ENCODE measurements at regions not wholly inside any gene's neighbourhood (a gene's known extent, or its start where the extent isn't known, plus 50 kb on each side); places are given as distances from the start of the nearest gene placed in this dataset.
"Not testable (repeated sequence)": the region's sequence is repeated elsewhere in the genome, so short reads cannot be mapped to it uniquely, and the experiment has no call there.

DNA sequence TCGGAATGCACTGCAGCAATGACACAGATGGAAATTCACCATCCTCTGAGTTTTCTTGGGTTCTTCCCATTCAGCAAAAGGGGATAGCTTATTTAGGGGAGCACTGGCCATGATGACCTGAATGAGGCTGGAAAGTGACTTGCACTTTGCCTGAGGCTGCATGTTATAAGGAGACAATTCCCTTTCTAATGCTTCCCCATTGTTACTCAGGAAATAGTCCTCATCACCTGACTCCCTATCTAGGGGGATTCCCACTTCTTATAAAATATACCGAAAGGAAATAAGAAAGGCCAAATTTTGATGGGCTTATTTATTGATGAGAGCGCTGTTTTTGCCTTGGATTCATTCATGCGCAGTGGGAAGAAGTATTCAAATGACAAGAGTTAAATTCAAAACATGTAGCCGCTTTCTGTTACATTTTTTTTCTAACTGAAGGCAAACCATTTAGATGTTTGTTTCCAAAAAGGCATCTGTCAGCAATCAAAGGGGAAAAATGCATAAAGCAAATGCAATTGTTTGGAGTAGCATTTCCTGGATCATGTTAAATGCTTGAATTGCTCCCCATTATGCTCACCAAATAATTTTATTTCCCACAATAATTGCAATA is 220.3 kb upstream of the NFIA start:
- H3K27ac ChIP-seq (ENCODE audit: low read depth in 2 of 2, low read length in 1 of 2), result no peak overlapping the region

GRCh38 chr1:60859111-60859510 is 223.2 kb upstream of the NFIA start:
- Histone ChIP-seq H3K27me3 (ENCODE audit: control insufficient read depth in 1 of 2, insufficient read depth in 2 of 2, low read length in 2 of 2) (no peaks in the 10 kb centered on the region), H3K27ac (ENCODE audit: low read depth in 2 of 2, low read length in 1 of 2) (no peak overlapping the region), H3K4me1 (ENCODE audit: control insufficient read depth in 2 of 2, insufficient read depth in 2 of 2, low read length in 1 of 2) (no peaks in the 10 kb centered on the region), H3K4me3 (ENCODE audit: low read depth in 1 of 2, low read length in 2 of 2) (no peak overlapping the region), H3K36me3 (ENCODE audit: control insufficient read depth in 2 of 2, insufficient read depth in 2 of 2, low read length in 1 of 2) (no peaks in the 10 kb centered on the region), H3K9me3 (ENCODE audit: control insufficient read depth in 2 of 2, insufficient read depth in 1 of 2, low read depth in 1 of 2, low read length in 1 of 2) (no peaks in the 10 kb centered on the region)
- 70 to 72% methylated on average over 2 of the region's 2 CpGs for WGBS, 2 donors

More for the DNA sequence above, 220.3 kb upstream of the NFIA start:
- WGBS, 2 donors, result 83 to 85% methylated on average over 5 of the region's 5 CpGs
- no peaks in the 10 kb centered on the region for H3K36me3 ChIP-seq (ENCODE audit: control insufficient read depth in 2 of 2, insufficient read depth in 2 of 2, low read length in 1 of 2)
- H3K4me3 ChIP-seq (ENCODE audit: low read depth in 1 of 2, low read length in 2 of 2), result no peak overlapping the region
- H3K27me3 ChIP-seq (ENCODE audit: control insufficient read depth in 1 of 2, insufficient read depth in 2 of 2, low read length in 2 of 2), result peaks cover 0 to 3% of the 10 kb centered on the region in 2 donors
- H3K9me3 ChIP-seq (ENCODE audit: control insufficient read depth in 2 of 2, insufficient read depth in 1 of 2, low read depth in 1 of 2, low read length in 1 of 2), result no peaks in the 10 kb centered on the region
- H3K4me1 ChIP-seq (ENCODE audit: control insufficient read depth in 2 of 2, insufficient read depth in 2 of 2, low read length in 1 of 2), result no peaks in the 10 kb centered on the region

GRCh38 chr1:60857851-60858250 is 224.5 kb upstream of the NFIA start:
- Histone ChIP-seq H3K27me3 (ENCODE audit: control insufficient read depth in 1 of 2, insufficient read depth in 2 of 2, low read length in 2 of 2) (no peaks in the 10 kb centered on the region), H3K36me3 (ENCODE audit: control insufficient read depth in 2 of 2, insufficient read depth in 2 of 2, low read length in 1 of 2) (no peaks in the 10 kb centered on the region), H3K9me3 (ENCODE audit: control insufficient read depth in 2 of 2, insufficient read depth in 1 of 2, low read depth in 1 of 2, low read length in 1 of 2) (no peaks in the 10 kb centered on the region), H3K4me3 (ENCODE audit: low read depth in 1 of 2, low read length in 2 of 2) (no peak overlapping the region), H3K4me1 (ENCODE audit: control insufficient read depth in 2 of 2, insufficient read depth in 2 of 2, low read length in 1 of 2) (no peaks in the 10 kb centered on the region), H3K27ac (ENCODE audit: low read depth in 2 of 2, low read length in 1 of 2) (no peak overlapping the region)
- 87 to 88% methylated on average over 2 of the region's 2 CpGs for WGBS, 2 donors

GRCh38 chr1:60850084-60850483 is 232.3 kb upstream of the NFIA start:
- H3K9me3 ChIP-seq (ENCODE audit: control insufficient read depth in 2 of 2, insufficient read depth in 1 of 2, low read depth in 1 of 2, low read length in 1 of 2), result no peaks in the 10 kb centered on the region
- 95 to 99% methylated on average over 1 of the region's 1 CpG for WGBS, 2 donors
- H3K4me1 ChIP-seq (ENCODE audit: control insufficient read depth in 2 of 2, insufficient read depth in 2 of 2, low read length in 1 of 2), result no peaks in the 10 kb centered on the region
- no peaks in the 10 kb centered on the region for H3K36me3 ChIP-seq (ENCODE audit: control insufficient read depth in 2 of 2, insufficient read depth in 2 of 2, low read length in 1 of 2)
- H3K4me3 ChIP-seq (ENCODE audit: low read depth in 1 of 2, low read length in 2 of 2), result no peak overlapping the region
- no peaks in the 10 kb centered on the region for H3K27me3 ChIP-seq (ENCODE audit: control insufficient read depth in 1 of 2, insufficient read depth in 2 of 2, low read length in 2 of 2)
- H3K27ac ChIP-seq (ENCODE audit: low read depth in 2 of 2, low read length in 1 of 2), result no peak overlapping the region

DNA sequence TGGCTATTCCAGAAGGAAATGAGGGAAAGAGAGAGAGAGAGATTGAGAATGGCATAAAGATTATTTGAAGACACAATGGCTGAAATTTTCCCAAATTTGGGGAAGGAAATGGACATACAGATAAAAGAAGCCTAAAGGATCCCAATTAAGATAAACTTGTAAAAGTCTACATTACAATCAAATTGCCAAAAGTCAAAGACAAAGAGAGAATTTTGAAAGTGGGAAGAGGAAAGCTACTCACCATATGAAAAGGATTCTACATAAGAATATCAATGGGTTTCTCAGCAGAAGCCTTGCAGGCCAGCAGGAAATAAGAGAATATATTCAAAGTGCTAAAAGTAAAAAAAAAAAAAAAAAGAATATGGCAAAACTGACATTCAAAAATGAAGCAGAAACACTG is 233.0 kb upstream of the NFIA start:
- Histone ChIP-seq H3K9me3 (ENCODE audit: control insufficient read depth in 2 of 2, insufficient read depth in 1 of 2, low read depth in 1 of 2, low read length in 1 of 2) (no peaks in the 10 kb centered on the region), H3K4me1 (ENCODE audit: control insufficient read depth in 2 of 2, insufficient read depth in 2 of 2, low read length in 1 of 2) (no peaks in the 10 kb centered on the region), H3K27ac (ENCODE audit: low read depth in 2 of 2, low read length in 1 of 2) (no peak overlapping the region), H3K36me3 (ENCODE audit: control insufficient read depth in 2 of 2, insufficient read depth in 2 of 2, low read length in 1 of 2) (no peaks in the 10 kb centered on the region), H3K27me3 (ENCODE audit: control insufficient read depth in 1 of 2, insufficient read depth in 2 of 2, low read length in 2 of 2) (no peaks in the 10 kb centered on the region), H3K4me3 (ENCODE audit: low read depth in 1 of 2, low read length in 2 of 2) (no peak overlapping the region)

GRCh38 chr1:60848583-60849188 is 233.7 kb upstream of the NFIA start:
- 5 to 20% methylated on average over 1 of the region's 1 CpG for WGBS, 2 donors

DNA sequence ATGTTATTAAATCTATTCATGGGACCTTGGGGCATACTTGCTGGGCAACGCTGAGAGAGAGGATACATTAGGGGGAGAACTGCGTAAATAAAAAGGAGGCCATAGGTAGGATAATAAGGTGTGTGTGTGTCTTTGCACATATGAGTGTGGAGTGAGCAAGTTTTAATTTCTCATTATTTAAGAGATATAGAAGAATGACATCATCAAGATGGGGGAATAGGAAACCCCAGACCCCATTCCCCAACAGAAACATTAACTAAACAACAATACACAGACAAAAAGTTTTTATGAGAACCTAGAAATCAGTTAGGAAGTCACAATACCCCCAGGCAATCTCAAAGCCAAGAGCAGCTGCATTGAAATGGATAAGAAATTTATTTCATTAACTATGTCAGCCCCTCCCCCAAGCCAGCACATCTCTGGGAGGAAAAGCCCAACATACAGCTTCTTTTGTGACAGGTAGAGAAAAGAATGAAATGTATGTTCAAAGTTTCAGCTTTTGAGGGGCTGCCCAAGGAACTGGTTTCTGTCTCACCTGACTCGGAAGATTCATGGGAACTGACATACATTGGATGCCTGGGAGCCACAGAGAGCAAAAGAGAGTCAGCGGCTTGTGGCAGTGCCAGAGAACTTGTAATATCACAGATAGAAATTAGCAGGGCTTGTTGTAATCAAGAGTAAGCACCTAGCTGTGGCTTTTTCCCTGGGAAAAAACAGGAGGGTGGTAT is 234.3 kb upstream of the NFIA start:
- H3K9me3 ChIP-seq (ENCODE audit: control insufficient read depth in 2 of 2, insufficient read depth in 1 of 2, low read depth in 1 of 2, low read length in 1 of 2), result no peaks in the 10 kb centered on the region
- no peak overlapping the region for H3K4me3 ChIP-seq (ENCODE audit: low read depth in 1 of 2, low read length in 2 of 2)
- H3K27me3 ChIP-seq (ENCODE audit: control insufficient read depth in 1 of 2, insufficient read depth in 2 of 2, low read length in 2 of 2), result no peaks in the 10 kb centered on the region
- no peak overlapping the region for H3K27ac ChIP-seq (ENCODE audit: low read depth in 2 of 2, low read length in 1 of 2)
- H3K36me3 ChIP-seq (ENCODE audit: control insufficient read depth in 2 of 2, insufficient read depth in 2 of 2, low read length in 1 of 2), result no peaks in the 10 kb centered on the region
- WGBS, 2 donors, result 86 to 87% methylated on average over 4 of the region's 4 CpGs
- no peaks in the 10 kb centered on the region for H3K4me1 ChIP-seq (ENCODE audit: control insufficient read depth in 2 of 2, insufficient read depth in 2 of 2, low read length in 1 of 2)

More at GRCh38 chr1:60848583-60849188, 233.7 kb upstream of the NFIA start:
- H3K4me1 ChIP-seq (ENCODE audit: control insufficient read depth in 2 of 2, insufficient read depth in 2 of 2, low read length in 1 of 2), result no peaks in the 10 kb centered on the region
- no peaks in the 10 kb centered on the region for H3K27me3 ChIP-seq (ENCODE audit: control insufficient read depth in 1 of 2, insufficient read depth in 2 of 2, low read length in 2 of 2)
- no peak overlapping the region for H3K27ac ChIP-seq (ENCODE audit: low read depth in 2 of 2, low read length in 1 of 2)
- no peak overlapping the region for H3K4me3 ChIP-seq (ENCODE audit: low read depth in 1 of 2, low read length in 2 of 2)
- no peaks in the 10 kb centered on the region for H3K9me3 ChIP-seq (ENCODE audit: control insufficient read depth in 2 of 2, insufficient read depth in 1 of 2, low read depth in 1 of 2, low read length in 1 of 2)
- H3K36me3 ChIP-seq (ENCODE audit: control insufficient read depth in 2 of 2, insufficient read depth in 2 of 2, low read length in 1 of 2), result no peaks in the 10 kb centered on the region

DNA sequence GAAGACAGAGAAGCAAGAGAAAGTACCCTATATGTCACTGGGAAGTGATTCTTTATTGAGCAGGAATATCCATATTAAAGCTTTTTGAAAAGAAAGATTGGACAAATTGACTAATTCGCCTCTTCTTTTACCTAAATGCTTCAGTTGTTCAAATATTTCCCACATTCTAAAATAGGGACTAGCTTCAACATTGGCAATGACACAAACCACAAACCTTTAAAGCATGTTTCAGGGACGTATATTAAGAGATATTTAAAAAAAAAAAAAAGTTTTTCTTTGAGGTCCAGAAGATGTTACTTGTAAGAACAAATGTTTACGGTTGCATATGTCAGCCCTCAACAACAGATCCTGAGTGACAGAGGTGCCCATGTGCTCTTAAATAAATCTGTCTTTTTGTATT is 235.0 kb upstream of the NFIA start:
- Histone ChIP-seq H3K9me3 (ENCODE audit: control insufficient read depth in 2 of 2, insufficient read depth in 1 of 2, low read depth in 1 of 2, low read length in 1 of 2) (no peaks in the 10 kb centered on the region), H3K36me3 (ENCODE audit: control insufficient read depth in 2 of 2, insufficient read depth in 2 of 2, low read length in 1 of 2) (no peaks in the 10 kb centered on the region), H3K27ac (ENCODE audit: low read depth in 2 of 2, low read length in 1 of 2) (no peak overlapping the region), H3K27me3 (ENCODE audit: control insufficient read depth in 1 of 2, insufficient read depth in 2 of 2, low read length in 2 of 2) (no peaks in the 10 kb centered on the region), H3K4me3 (ENCODE audit: low read depth in 1 of 2, low read length in 2 of 2) (no peak overlapping the region), H3K4me1 (ENCODE audit: control insufficient read depth in 2 of 2, insufficient read depth in 2 of 2, low read length in 1 of 2) (no peaks in the 10 kb centered on the region)
- 70% methylated on average over 3 of the region's 3 CpGs for WGBS, 2 donors

DNA sequence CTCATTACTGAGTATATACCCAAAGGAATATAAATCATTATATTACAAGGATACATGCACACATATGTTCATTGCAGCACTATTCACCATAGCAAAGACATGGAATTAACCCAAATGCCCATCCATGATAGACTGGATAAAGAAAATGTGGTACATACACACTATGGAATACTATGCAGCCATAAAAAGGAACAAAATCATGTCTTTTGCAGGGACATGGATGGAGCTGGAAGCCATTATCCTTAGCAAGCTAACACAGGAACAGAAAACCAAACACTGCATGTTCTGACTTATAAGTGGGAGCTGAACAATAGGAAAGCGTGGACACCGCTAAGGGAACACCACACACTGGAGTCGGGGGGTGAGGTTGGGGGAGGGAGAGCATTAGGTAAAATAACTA is 236.7 kb upstream of the NFIA start:
- 98 to 99% methylated on average over 3 of the region's 3 CpGs for WGBS, 2 donors

GRCh38 chr1:60842304-60842703 is 240.1 kb upstream of the NFIA start:
- no peak overlapping the region for H3K4me3 ChIP-seq (ENCODE audit: low read depth in 1 of 2, low read length in 2 of 2)
- no peaks in the 10 kb centered on the region for H3K27me3 ChIP-seq (ENCODE audit: control insufficient read depth in 1 of 2, insufficient read depth in 2 of 2, low read length in 2 of 2)
- no peaks in the 10 kb centered on the region for H3K4me1 ChIP-seq (ENCODE audit: control insufficient read depth in 2 of 2, insufficient read depth in 2 of 2, low read length in 1 of 2)
- H3K9me3 ChIP-seq (ENCODE audit: control insufficient read depth in 2 of 2, insufficient read depth in 1 of 2, low read depth in 1 of 2, low read length in 1 of 2), result no peaks in the 10 kb centered on the region
- 84 to 93% methylated on average over 2 of the region's 2 CpGs for WGBS, 2 donors
- H3K27ac ChIP-seq (ENCODE audit: low read depth in 2 of 2, low read length in 1 of 2), result no peak overlapping the region
- H3K36me3 ChIP-seq (ENCODE audit: control insufficient read depth in 2 of 2, insufficient read depth in 2 of 2, low read length in 1 of 2), result no peaks in the 10 kb centered on the region

More for the DNA sequence above, 236.7 kb upstream of the NFIA start:
- not testable (repeated sequence) for H3K27ac ChIP-seq (ENCODE audit: low read depth in 2 of 2, low read length in 1 of 2); H3K27me3 ChIP-seq (ENCODE audit: control insufficient read depth in 1 of 2, insufficient read depth in 2 of 2, low read length in 2 of 2); H3K4me3 ChIP-seq (ENCODE audit: low read depth in 1 of 2, low read length in 2 of 2); H3K36me3 ChIP-seq (ENCODE audit: control insufficient read depth in 2 of 2, insufficient read depth in 2 of 2, low read length in 1 of 2); H3K4me1 ChIP-seq (ENCODE audit: control insufficient read depth in 2 of 2, insufficient read depth in 2 of 2, low read length in 1 of 2); H3K9me3 ChIP-seq (ENCODE audit: control insufficient read depth in 2 of 2, insufficient read depth in 1 of 2, low read depth in 1 of 2, low read length in 1 of 2)
